ENCODE measurements at regions not wholly inside any gene's neighbourhood (a gene's known extent, or its start where the extent isn't known, plus 50 kb on each side); places are given as distances from the start of the nearest gene placed in this dataset.

DNA sequence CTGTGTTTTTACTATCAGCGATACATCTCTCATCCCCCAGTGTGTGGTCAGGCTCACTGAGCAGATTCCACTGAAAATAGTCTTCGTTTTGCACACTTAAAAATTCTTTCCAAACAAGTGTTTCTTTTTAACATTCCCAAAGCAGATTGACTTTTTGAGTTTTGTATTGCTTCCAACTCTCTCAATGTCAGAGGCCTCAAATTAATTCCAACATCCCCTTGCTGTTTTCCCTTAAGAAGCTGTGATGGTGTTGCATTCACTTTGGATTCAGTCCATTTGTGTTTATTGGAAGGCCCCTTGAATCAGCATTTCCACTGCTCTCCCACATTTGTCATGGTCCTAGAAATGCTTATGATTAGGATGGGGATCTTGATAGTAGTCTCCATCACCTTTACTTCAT lies 228.7 kb downstream of the KCNRG start:
- Histone ChIP-seq H2AK5ac (ENCODE audit: insufficient read length, low read length) (no peak overlapping the region), H3K18ac (ENCODE audit: insufficient read length, low read depth, low read length) (no peak overlapping the region), H3K79me2 (ENCODE audit: insufficient read depth, low read length) (no peaks in the 10 kb centered on the region), H3K79me1 (ENCODE audit: insufficient read depth, low read depth, low read length, poor library complexity, severe bottlenecking) (no peaks in the 10 kb centered on the region), H2BK5ac (ENCODE audit: insufficient read length, low read length) (no peak overlapping the region), H3K56ac (ENCODE audit: insufficient read length, low read depth, low read length) (no peak overlapping the region), H3K4me1 (ENCODE audit: insufficient read depth, low read length) (no peaks in the 10 kb centered on the region), H2BK120ac (ENCODE audit: low read depth, low read length, poor library complexity, severe bottlenecking) (no peak overlapping the region), H3K27ac (ENCODE audit: insufficient read length, low read depth, low read length) (no peak overlapping the region), H2BK20ac (ENCODE audit: low read depth, low read length, poor library complexity, severe bottlenecking) (no peak overlapping the region), H3K9me3 (ENCODE audit: control insufficient read depth, low read depth, low read length) (no peaks in the 10 kb centered on the region), H3K14ac (ENCODE audit: insufficient read depth, low read length) (no peak overlapping the region), H3K4me2 (ENCODE audit: insufficient read depth, insufficient read length, low read length) (no peak overlapping the region), H4K8ac (replicated peaks; ENCODE audit: insufficient read length, low read depth, low read length) (no peak overlapping the region), H2BK12ac (ENCODE audit: insufficient read length, low read depth, low read length) (no peak overlapping the region), H2BK15ac (ENCODE audit: low read depth, low read length) (no peak overlapping the region), H4K5ac (ENCODE audit: insufficient read length, low read depth, low read length) (no peak overlapping the region), H3K27me3 (ENCODE audit: insufficient read depth, low read length) (no peaks in the 10 kb centered on the region), H4K91ac (ENCODE audit: insufficient read length, low read depth, low read length) (no peak overlapping the region), H3T11ph (ENCODE audit: low read length) (no peak overlapping the region), H3K23me2 (ENCODE audit: insufficient read length, low read depth, low read length, poor library complexity, severe bottlenecking) (no peaks in the 10 kb centered on the region), H3K23ac (ENCODE audit: insufficient read length, low read depth, low read length) (no peak overlapping the region), H2AFZ (ENCODE audit: low read length) (no peak overlapping the region), H3K4ac (ENCODE audit: low read depth, low read length) (no peak overlapping the region), H3K9ac (ENCODE audit: extremely low read depth, insufficient read length, low read length) (no peak overlapping the region), H4K20me1 (ENCODE audit: control insufficient read depth, insufficient read depth, insufficient read length) (no peaks in the 10 kb centered on the region)
- TF ChIP-seq, protein P1, sequence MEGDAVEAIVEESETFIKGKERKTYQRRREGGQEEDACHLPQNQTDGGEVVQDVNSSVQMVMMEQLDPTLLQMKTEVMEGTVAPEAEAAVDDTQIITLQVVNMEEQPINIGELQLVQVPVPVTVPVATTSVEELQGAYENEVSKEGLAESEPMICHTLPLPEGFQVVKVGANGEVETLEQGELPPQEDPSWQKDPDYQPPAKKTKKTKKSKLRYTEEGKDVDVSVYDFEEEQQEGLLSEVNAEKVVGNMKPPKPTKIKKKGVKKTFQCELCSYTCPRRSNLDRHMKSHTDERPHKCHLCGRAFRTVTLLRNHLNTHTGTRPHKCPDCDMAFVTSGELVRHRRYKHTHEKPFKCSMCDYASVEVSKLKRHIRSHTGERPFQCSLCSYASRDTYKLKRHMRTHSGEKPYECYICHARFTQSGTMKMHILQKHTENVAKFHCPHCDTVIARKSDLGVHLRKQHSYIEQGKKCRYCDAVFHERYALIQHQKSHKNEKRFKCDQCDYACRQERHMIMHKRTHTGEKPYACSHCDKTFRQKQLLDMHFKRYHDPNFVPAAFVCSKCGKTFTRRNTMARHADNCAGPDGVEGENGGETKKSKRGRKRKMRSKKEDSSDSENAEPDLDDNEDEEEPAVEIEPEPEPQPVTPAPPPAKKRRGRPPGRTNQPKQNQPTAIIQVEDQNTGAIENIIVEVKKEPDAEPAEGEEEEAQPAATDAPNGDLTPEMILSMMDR (conservative IDR thresholded peaks at IDR 0.05): no peak
- Mint-ChIP-seq H3K36me3 (ENCODE audit: insufficient read depth in 1 of 3, low read depth in 3 of 3) (no peaks in the 10 kb centered on the region), H3K4me3 (no peak overlapping the region), H3K4me1 (peaks cover 7 to 9% of the 10 kb centered on the region in 2 experiments; a peak in 3 of 4 replicates), H3K27me3 (ENCODE audit: low read depth) (no peaks in the 10 kb centered on the region; the same call in 1 of the 2 replicates), H3K9me3 (no peaks in the 10 kb centered on the region), H3K27ac (no peak overlapping the region)
- no peak for DNase-seq
- no CpG with 5 or more reads among the region's 2 CpGs for WGBS (ENCODE audit: extremely low coverage, insufficient read length, low lambda C conversion rate)

Measured in H9 (cell line).